ENCODE measurements at regions not wholly inside any gene's neighbourhood (a gene's known extent, or its start where the extent isn't known, plus 50 kb on each side); places are given as distances from the start of the nearest gene placed in this dataset.

DNA sequence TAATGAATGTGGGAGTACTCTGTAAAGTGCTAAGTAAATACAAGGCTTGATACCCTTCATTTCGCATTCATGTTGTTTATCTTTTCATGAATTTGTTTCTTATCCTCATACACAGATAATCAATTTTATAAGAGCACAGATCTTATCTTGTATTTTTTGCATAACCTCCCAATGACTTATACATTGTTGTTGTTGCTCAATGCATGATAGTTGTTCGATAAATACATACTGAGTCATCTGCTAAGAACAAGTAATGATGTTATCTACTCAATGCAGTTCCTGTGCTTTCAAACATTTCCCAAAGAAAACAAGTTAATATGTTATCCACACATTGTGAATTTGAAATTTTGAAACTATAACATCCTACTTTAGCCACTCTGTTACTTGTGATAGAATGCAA is 60.7 kb downstream of the TAF11L14 start:
- TF ChIP-seq, protein P1, sequence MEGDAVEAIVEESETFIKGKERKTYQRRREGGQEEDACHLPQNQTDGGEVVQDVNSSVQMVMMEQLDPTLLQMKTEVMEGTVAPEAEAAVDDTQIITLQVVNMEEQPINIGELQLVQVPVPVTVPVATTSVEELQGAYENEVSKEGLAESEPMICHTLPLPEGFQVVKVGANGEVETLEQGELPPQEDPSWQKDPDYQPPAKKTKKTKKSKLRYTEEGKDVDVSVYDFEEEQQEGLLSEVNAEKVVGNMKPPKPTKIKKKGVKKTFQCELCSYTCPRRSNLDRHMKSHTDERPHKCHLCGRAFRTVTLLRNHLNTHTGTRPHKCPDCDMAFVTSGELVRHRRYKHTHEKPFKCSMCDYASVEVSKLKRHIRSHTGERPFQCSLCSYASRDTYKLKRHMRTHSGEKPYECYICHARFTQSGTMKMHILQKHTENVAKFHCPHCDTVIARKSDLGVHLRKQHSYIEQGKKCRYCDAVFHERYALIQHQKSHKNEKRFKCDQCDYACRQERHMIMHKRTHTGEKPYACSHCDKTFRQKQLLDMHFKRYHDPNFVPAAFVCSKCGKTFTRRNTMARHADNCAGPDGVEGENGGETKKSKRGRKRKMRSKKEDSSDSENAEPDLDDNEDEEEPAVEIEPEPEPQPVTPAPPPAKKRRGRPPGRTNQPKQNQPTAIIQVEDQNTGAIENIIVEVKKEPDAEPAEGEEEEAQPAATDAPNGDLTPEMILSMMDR (IDR thresholded peaks at IDR 0.05): no peak
- no peak for TF ChIP-seq ZFX (IDR thresholded peaks at IDR 0.05; ENCODE audit: borderline replicate concordance)

Data from 22Rv1 (cell line).